ENCODE measurements at regions not wholly inside any gene's neighbourhood (a gene's known extent, or its start where the extent isn't known, plus 50 kb on each side); places are given as distances from the start of the nearest gene placed in this dataset.
"Not testable (repeated sequence)": the region's sequence is repeated elsewhere in the genome, so short reads cannot be mapped to it uniquely, and the experiment has no call there.

- H3K4me1 ChIP-seq (ENCODE audit: control insufficient read depth in 1 of 2, insufficient read depth in 2 of 2, low read length in 2 of 2); RAD21 ChIA-PET (ENCODE audit: low non-redundant PET in 1 of 2, low total read pairs in 2 of 2, uncharacterized antibody in 2 of 2, unreplicated experiment in 2 of 2); BruUV-seq (replicated peaks); H3K4me2 ChIP-seq (ENCODE audit: low read length); H2AFZ ChIP-seq (ENCODE audit: low read depth, low read length, poor library complexity, severe bottlenecking); POLR2A ChIA-PET; H3K27me3 ChIP-seq (ENCODE audit: insufficient read depth, low read length); DNase-seq (ENCODE audit: low read depth, low spot score); ATAC-seq; CTCF ChIA-PET; H3K4me3 ChIP-seq (replicated peaks in 1 of 2; ENCODE audit: low read depth in 1 of 2, low read length in 2 of 2); H3K79me2 ChIP-seq (ENCODE audit: insufficient read depth, low read length); H4K20me1 ChIP-seq (ENCODE audit: insufficient read depth); H3K9me2 ChIP-seq (ENCODE audit: insufficient read depth); H3K9me3 ChIP-seq (ENCODE audit: control insufficient read depth in 1 of 2, insufficient read depth in 1 of 2, low read depth in 1 of 2, low read length in 2 of 2); H3K36me3 ChIP-seq (ENCODE audit: control insufficient read depth in 1 of 2, insufficient read depth in 2 of 2, low read length in 2 of 2); intact Hi-C loops (cut with micrococcal nuclease); H3K27ac ChIP-seq (ENCODE audit: low read depth, low read length); H3K9ac ChIP-seq (ENCODE audit: low read length): not testable (repeated sequence)
Observed at GRCh38 chrX:144130507-144130906, 246.6 kb downstream of the UBE2NL start.

GRCh38 chrX:144131080-144131479, 247.2 kb downstream of the UBE2NL start:
- DNase-seq (ENCODE audit: low read depth, low spot score); H3K9ac ChIP-seq (ENCODE audit: low read length); H3K27ac ChIP-seq (ENCODE audit: low read depth, low read length); intact Hi-C loops (cut with micrococcal nuclease); BruUV-seq (replicated peaks); H3K9me2 ChIP-seq (ENCODE audit: insufficient read depth); H4K20me1 ChIP-seq (ENCODE audit: insufficient read depth); H2AFZ ChIP-seq (ENCODE audit: low read depth, low read length, poor library complexity, severe bottlenecking); H3K79me2 ChIP-seq (ENCODE audit: insufficient read depth, low read length); CTCF ChIA-PET; RAD21 ChIA-PET (ENCODE audit: low non-redundant PET in 1 of 2, low total read pairs in 2 of 2, uncharacterized antibody in 2 of 2, unreplicated experiment in 2 of 2); H3K36me3 ChIP-seq (ENCODE audit: control insufficient read depth in 1 of 2, insufficient read depth in 2 of 2, low read length in 2 of 2); H3K4me3 ChIP-seq (replicated peaks in 1 of 2; ENCODE audit: low read depth in 1 of 2, low read length in 2 of 2); H3K4me1 ChIP-seq (ENCODE audit: control insufficient read depth in 1 of 2, insufficient read depth in 2 of 2, low read length in 2 of 2); H3K4me2 ChIP-seq (ENCODE audit: low read length); H3K27me3 ChIP-seq (ENCODE audit: insufficient read depth, low read length); H3K9me3 ChIP-seq (ENCODE audit: control insufficient read depth in 1 of 2, insufficient read depth in 1 of 2, low read depth in 1 of 2, low read length in 2 of 2); ATAC-seq; POLR2A ChIA-PET: not testable (repeated sequence)

GRCh38 chrX:144134448-144135119, 250.7 kb downstream of the UBE2NL start:
- ATAC-seq; H2AFZ ChIP-seq (ENCODE audit: low read depth, low read length, poor library complexity, severe bottlenecking); H3K4me1 ChIP-seq (ENCODE audit: control insufficient read depth in 1 of 2, insufficient read depth in 2 of 2, low read length in 2 of 2); RAD21 ChIA-PET (ENCODE audit: low non-redundant PET in 1 of 2, low total read pairs in 2 of 2, uncharacterized antibody in 2 of 2, unreplicated experiment in 2 of 2); H3K9me2 ChIP-seq (ENCODE audit: insufficient read depth); CTCF ChIA-PET; intact Hi-C loops (cut with micrococcal nuclease); H3K27ac ChIP-seq (ENCODE audit: low read depth, low read length); H3K4me3 ChIP-seq (replicated peaks in 1 of 2; ENCODE audit: low read depth in 1 of 2, low read length in 2 of 2); H3K79me2 ChIP-seq (ENCODE audit: insufficient read depth, low read length); H3K9ac ChIP-seq (ENCODE audit: low read length); DNase-seq (ENCODE audit: low read depth, low spot score); POLR2A ChIA-PET; H3K9me3 ChIP-seq (ENCODE audit: control insufficient read depth in 1 of 2, insufficient read depth in 1 of 2, low read depth in 1 of 2, low read length in 2 of 2); H3K4me2 ChIP-seq (ENCODE audit: low read length); BruUV-seq (replicated peaks); H3K27me3 ChIP-seq (ENCODE audit: insufficient read depth, low read length); H4K20me1 ChIP-seq (ENCODE audit: insufficient read depth); H3K36me3 ChIP-seq (ENCODE audit: control insufficient read depth in 1 of 2, insufficient read depth in 2 of 2, low read length in 2 of 2): not testable (repeated sequence)

- H2AFZ ChIP-seq (ENCODE audit: low read depth, low read length, poor library complexity, severe bottlenecking); H3K79me2 ChIP-seq (ENCODE audit: insufficient read depth, low read length); H3K27ac ChIP-seq (ENCODE audit: low read depth, low read length); H3K27me3 ChIP-seq (ENCODE audit: insufficient read depth, low read length); H4K20me1 ChIP-seq (ENCODE audit: insufficient read depth); H3K9ac ChIP-seq (ENCODE audit: low read length); CTCF ChIA-PET; BruUV-seq (replicated peaks); H3K36me3 ChIP-seq (ENCODE audit: control insufficient read depth in 1 of 2, insufficient read depth in 2 of 2, low read length in 2 of 2); intact Hi-C loops (cut with micrococcal nuclease); RAD21 ChIA-PET (ENCODE audit: low non-redundant PET in 1 of 2, low total read pairs in 2 of 2, uncharacterized antibody in 2 of 2, unreplicated experiment in 2 of 2); H3K9me2 ChIP-seq (ENCODE audit: insufficient read depth); H3K4me1 ChIP-seq (ENCODE audit: control insufficient read depth in 1 of 2, insufficient read depth in 2 of 2, low read length in 2 of 2); ATAC-seq; H3K4me3 ChIP-seq (replicated peaks in 1 of 2; ENCODE audit: low read depth in 1 of 2, low read length in 2 of 2); H3K4me2 ChIP-seq (ENCODE audit: low read length); DNase-seq (ENCODE audit: low read depth, low spot score); H3K9me3 ChIP-seq (ENCODE audit: control insufficient read depth in 1 of 2, insufficient read depth in 1 of 2, low read depth in 1 of 2, low read length in 2 of 2); POLR2A ChIA-PET: not testable (repeated sequence)
Observed at GRCh38 chrX:144154474-144154873, 270.6 kb downstream of the UBE2NL start.

- H3K4me2 ChIP-seq (ENCODE audit: low read length); H3K36me3 ChIP-seq (ENCODE audit: control insufficient read depth in 1 of 2, insufficient read depth in 2 of 2, low read length in 2 of 2); RAD21 ChIA-PET (ENCODE audit: low non-redundant PET in 1 of 2, low total read pairs in 2 of 2, uncharacterized antibody in 2 of 2, unreplicated experiment in 2 of 2); H4K20me1 ChIP-seq (ENCODE audit: insufficient read depth); BruUV-seq (replicated peaks); H2AFZ ChIP-seq (ENCODE audit: low read depth, low read length, poor library complexity, severe bottlenecking); DNase-seq (ENCODE audit: low read depth, low spot score); H3K4me3 ChIP-seq (replicated peaks in 1 of 2; ENCODE audit: low read depth in 1 of 2, low read length in 2 of 2); POLR2A ChIA-PET; H3K9me2 ChIP-seq (ENCODE audit: insufficient read depth); H3K9me3 ChIP-seq (ENCODE audit: control insufficient read depth in 1 of 2, insufficient read depth in 1 of 2, low read depth in 1 of 2, low read length in 2 of 2); CTCF ChIA-PET; H3K9ac ChIP-seq (ENCODE audit: low read length); H3K27ac ChIP-seq (ENCODE audit: low read depth, low read length); H3K79me2 ChIP-seq (ENCODE audit: insufficient read depth, low read length); H3K27me3 ChIP-seq (ENCODE audit: insufficient read depth, low read length); H3K4me1 ChIP-seq (ENCODE audit: control insufficient read depth in 1 of 2, insufficient read depth in 2 of 2, low read length in 2 of 2); intact Hi-C loops (cut with micrococcal nuclease); ATAC-seq: not testable (repeated sequence)
Observed at GRCh38 chrX:144185197-144185596, 301.3 kb downstream of the UBE2NL start.
